Endothelial cell (in vitro differentiated cells): ENCODE measurements at regions not wholly inside any gene's neighbourhood (a gene's known extent, or its start where the extent isn't known, plus 50 kb on each side); places are given as distances from the start of the nearest gene placed in this dataset.

Experiments
- DNase-seq: peaks from one replicate; pipeline ENCODE4 v3.0.0; 2021; ENCODE audit warnings: low spot score
- H3K27ac Mint-ChIP-seq: one replicate; pipeline ENCODE4 v1.8.0; 2021; ENCODE audit warnings: mixed read lengths, inconsistent platforms; ENCODE audit not compliant: unreplicated experiment
- H3K27me3 Mint-ChIP-seq: one replicate; pipeline ENCODE4 v1.8.0; 2021; ENCODE audit warnings: mild to moderate bottlenecking, moderate library complexity, mixed read lengths, inconsistent platforms; ENCODE audit not compliant: unreplicated experiment
- H3K36me3 Mint-ChIP-seq: one replicate; pipeline ENCODE4 v1.8.0; 2021; ENCODE audit warnings: mild to moderate bottlenecking, low read depth, mixed read lengths, inconsistent platforms; ENCODE audit not compliant: unreplicated experiment
- H3K4me1 Mint-ChIP-seq: one replicate; pipeline ENCODE4 v1.8.0; 2021; ENCODE audit warnings: mild to moderate bottlenecking, mixed read lengths, inconsistent platforms; ENCODE audit not compliant: unreplicated experiment
- H3K4me3 Mint-ChIP-seq: one replicate; pipeline ENCODE4 v1.8.0; 2021; ENCODE audit warnings: mild to moderate bottlenecking, mixed read lengths, inconsistent platforms; ENCODE audit not compliant: unreplicated experiment
- H3K9me3 Mint-ChIP-seq: one replicate; pipeline ENCODE4 v1.8.0; 2021; ENCODE audit warnings: mixed read lengths, inconsistent platforms; ENCODE audit not compliant: unreplicated experiment
- CTCF ChIP-seq: fragments of 200-600 bp; sonication (generic); IDR thresholded peaks from one replicate; pipeline ENCODE4 v1.5.0; 2021; ENCODE audit warnings: antibody characterized with exemption; ENCODE audit not compliant: unreplicated experiment

DNA sequence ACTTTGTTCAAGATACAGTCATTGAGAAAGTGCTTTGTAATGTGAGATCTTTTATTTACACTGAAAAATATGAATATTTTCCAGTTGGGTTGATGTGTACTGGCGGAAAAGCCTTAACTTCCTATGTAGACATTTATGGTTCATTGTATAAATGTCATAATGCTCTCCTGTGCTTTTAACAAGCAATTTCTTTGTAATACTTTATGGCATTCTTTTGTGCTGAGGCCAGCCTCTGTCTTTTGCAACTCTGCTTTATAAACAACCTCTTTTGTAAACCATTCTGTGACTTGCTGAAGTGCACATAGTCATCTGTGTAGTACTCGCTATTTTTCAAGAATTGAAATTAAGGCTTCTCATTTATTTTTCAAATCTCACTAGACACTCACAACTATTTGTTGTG lies 291.2 kb downstream of the CDH11 start:
- H3K4me3 Mint-ChIP-seq, result no peak overlapping the region
- H3K9me3 Mint-ChIP-seq, result no peaks in the 10 kb centered on the region
- no peak overlapping the region for H3K27ac Mint-ChIP-seq
- no peaks in the 10 kb centered on the region for H3K4me1 Mint-ChIP-seq
- H3K27me3 Mint-ChIP-seq, result peaks cover 2% of the 10 kb centered on the region
- no peaks in the 10 kb centered on the region for H3K36me3 Mint-ChIP-seq
- no peak for DNase-seq
- no peak for TF ChIP-seq CTCF

GRCh38 chr16:64829678-64830077 lies 292.2 kb downstream of the CDH11 start:
- no peaks in the 10 kb centered on the region for H3K9me3 Mint-ChIP-seq
- peaks cover 2% of the 10 kb centered on the region for H3K27me3 Mint-ChIP-seq
- H3K4me3 Mint-ChIP-seq, result no peak overlapping the region
- DNase-seq, result no peak
- H3K27ac Mint-ChIP-seq, result no peak overlapping the region
- no peak for TF ChIP-seq CTCF
- H3K4me1 Mint-ChIP-seq, result no peaks in the 10 kb centered on the region
- H3K36me3 Mint-ChIP-seq, result no peaks in the 10 kb centered on the region

GRCh38 chr16:64826374-64826773 lies 295.5 kb downstream of the CDH11 start:
- no peaks in the 10 kb centered on the region for H3K4me1 Mint-ChIP-seq

GRCh38 chr16:64823481-64824075 lies 298.3 kb downstream of the CDH11 start:
- Mint-ChIP-seq H3K27me3 (no peaks in the 10 kb centered on the region), H3K27ac (no peak overlapping the region), H3K36me3 (no peaks in the 10 kb centered on the region), H3K4me1 (no peaks in the 10 kb centered on the region), H3K4me3 (no peak overlapping the region), H3K9me3 (no peaks in the 10 kb centered on the region)
- no peak for DNase-seq
- no peak for TF ChIP-seq CTCF

More at GRCh38 chr16:64826374-64826773, 295.5 kb downstream of the CDH11 start:
- DNase-seq, result no peak
- Mint-ChIP-seq H3K9me3 (no peaks in the 10 kb centered on the region), H3K27ac (no peak overlapping the region), H3K27me3 (no peaks in the 10 kb centered on the region), H3K36me3 (no peaks in the 10 kb centered on the region), H3K4me3 (no peak overlapping the region)
- no peak for TF ChIP-seq CTCF

DNA sequence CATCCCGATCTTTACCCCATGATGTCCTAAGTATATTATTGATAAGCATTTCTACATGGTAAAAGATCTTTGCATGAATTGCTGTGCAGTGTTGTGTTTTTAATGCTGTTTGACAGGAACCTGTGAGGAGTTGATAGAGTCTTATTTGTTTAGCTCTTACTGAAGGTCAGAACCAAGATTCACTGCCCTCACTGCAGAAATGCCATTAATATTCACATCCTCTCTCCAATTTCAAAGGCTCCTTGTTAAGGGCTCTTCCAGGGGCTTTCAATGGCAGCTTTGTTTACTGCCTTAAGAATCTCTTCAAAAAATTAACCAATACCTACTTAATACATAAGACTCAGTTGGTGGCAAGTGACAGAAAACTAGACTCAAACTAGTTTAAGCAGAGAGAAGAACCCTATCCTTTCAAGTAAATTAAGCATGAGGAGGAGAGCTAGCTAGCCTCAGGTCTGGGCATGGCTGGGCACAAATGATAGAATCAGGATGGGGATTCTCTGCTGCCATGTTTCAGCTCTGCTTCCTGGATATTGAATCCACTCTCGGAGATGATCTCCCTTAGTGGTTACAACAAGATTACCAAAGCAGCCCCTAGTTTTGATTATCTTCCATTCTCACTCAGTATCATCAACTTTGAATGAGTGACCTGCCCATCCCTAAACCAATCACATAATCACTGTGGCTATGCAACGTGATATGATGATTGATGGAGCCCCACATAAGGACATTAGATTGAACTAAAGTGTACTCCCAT lies 311.8 kb downstream of the CDH11 start:
- no peak for TF ChIP-seq CTCF
- H3K9me3 Mint-ChIP-seq, result no peaks in the 10 kb centered on the region
- H3K36me3 Mint-ChIP-seq, result no peaks in the 10 kb centered on the region
- no peak overlapping the region for H3K4me3 Mint-ChIP-seq
- DNase-seq, result no peak
- no peak overlapping the region for H3K27ac Mint-ChIP-seq
- no peaks in the 10 kb centered on the region for H3K27me3 Mint-ChIP-seq
- H3K4me1 Mint-ChIP-seq, result no peaks in the 10 kb centered on the region
